ENCODE measurements at regions not wholly inside any gene's neighbourhood (a gene's known extent, or its start where the extent isn't known, plus 50 kb on each side); places are given as distances from the start of the nearest gene placed in this dataset.

GRCh38 chr14:101502761-101503392 lies 58.4 kb upstream of the DIO3 start:
- no peak for TF ChIP-seq CTCF (IDR thresholded peaks at IDR 0.05)
- no peak for TF ChIP-seq ZFX (IDR thresholded peaks at IDR 0.05; ENCODE audit: borderline replicate concordance)

Data from 22Rv1 (cell line).